SU-DHL-6 (cell line): ENCODE measurements at regions not wholly inside any gene's neighbourhood (a gene's known extent, or its start where the extent isn't known, plus 50 kb on each side); places are given as distances from the start of the nearest gene placed in this dataset.

ENCODE experiments used
- EZH2phosphoT487 ChIP-seq: fragments of 200-600 bp; sonication (generic), shearing (Covaris generic); conservative IDR thresholded peaks from 2 replicates; pipeline ENCODE4 v1.6.1; 2018; ENCODE audit warnings: mild to moderate bottlenecking, antibody characterized with exemption, low read length, moderate library complexity, mixed read lengths
- TF ChIP-seq, protein P1 (sequence below): fragments of 200-600 bp; sonication (generic); IDR thresholded peaks from one replicate; pipeline ENCODE4 v1.5.1; 2017; ENCODE audit warnings: antibody characterized with exemption, mild to moderate bottlenecking, low read length, moderate library complexity; ENCODE audit not compliant: insufficient read depth, poor library complexity, severe bottlenecking

DNA sequence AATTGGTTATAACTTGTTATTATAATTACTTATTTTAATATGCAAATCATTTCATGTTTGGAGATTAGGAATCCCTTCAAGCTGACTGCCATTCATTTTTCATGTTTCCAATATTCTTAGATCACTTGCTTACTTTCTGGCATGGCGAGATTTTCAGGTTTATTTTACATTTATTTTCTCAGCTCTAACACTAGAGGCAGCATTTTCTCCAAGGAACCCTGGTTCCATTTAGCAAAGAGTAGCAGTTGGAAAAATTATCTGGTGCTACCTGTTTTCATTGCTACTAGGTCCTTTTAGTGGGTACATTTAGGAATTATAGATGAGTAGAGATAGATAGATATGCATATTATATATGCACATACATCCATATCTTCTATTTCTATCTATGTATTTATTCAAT is 90.9 kb upstream of the TRPC4 start:
- TF ChIP-seq, protein P1, sequence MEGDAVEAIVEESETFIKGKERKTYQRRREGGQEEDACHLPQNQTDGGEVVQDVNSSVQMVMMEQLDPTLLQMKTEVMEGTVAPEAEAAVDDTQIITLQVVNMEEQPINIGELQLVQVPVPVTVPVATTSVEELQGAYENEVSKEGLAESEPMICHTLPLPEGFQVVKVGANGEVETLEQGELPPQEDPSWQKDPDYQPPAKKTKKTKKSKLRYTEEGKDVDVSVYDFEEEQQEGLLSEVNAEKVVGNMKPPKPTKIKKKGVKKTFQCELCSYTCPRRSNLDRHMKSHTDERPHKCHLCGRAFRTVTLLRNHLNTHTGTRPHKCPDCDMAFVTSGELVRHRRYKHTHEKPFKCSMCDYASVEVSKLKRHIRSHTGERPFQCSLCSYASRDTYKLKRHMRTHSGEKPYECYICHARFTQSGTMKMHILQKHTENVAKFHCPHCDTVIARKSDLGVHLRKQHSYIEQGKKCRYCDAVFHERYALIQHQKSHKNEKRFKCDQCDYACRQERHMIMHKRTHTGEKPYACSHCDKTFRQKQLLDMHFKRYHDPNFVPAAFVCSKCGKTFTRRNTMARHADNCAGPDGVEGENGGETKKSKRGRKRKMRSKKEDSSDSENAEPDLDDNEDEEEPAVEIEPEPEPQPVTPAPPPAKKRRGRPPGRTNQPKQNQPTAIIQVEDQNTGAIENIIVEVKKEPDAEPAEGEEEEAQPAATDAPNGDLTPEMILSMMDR: peak; percentile 23
- no peak for TF ChIP-seq EZH2phosphoT487
